HepG2 (cell line): ENCODE measurements at regions not wholly inside any gene's neighbourhood (a gene's known extent, or its start where the extent isn't known, plus 50 kb on each side); places are given as distances from the start of the nearest gene placed in this dataset.

Experiments
- ATAC-seq: fragments of 200-7000 bp; cut with Tn5 transposase; 3 replicates; pipeline ENCODE4 v1.9.1; 2020; ENCODE audit warnings: mild to moderate bottlenecking, moderate library complexity
- BruUV-seq: library from RNA; stranded (reverse); fragments of 400-500 nt; replicated peaks from 2 replicates; lab custom pipeline; 2021; lab: Mats Ljungman, UMichigan
- CTCF ChIA-PET: fragments of 300-600 bp; formaldehyde crosslinking; extraction: SDS; loops from one replicate; lab custom pipeline; 2021; ENCODE audit warnings: low total read pairs, inconsistent platforms, low intra/inter-chr PET ratio; lab: Yijun Ruan, JAX
- POLR2A ChIA-PET: fragments of 350-600 bp; sonication (Branson Sonifier 250); formaldehyde crosslinking; loops from one replicate; lab custom pipeline; 2020; ENCODE audit warnings: antibody characterized with exemption, inconsistent platforms; lab: Yijun Ruan, JAX
- DNase-seq: peaks from one replicate; pipeline ENCODE4 v3.0.0-alpha.2; 2015; ENCODE audit warnings: low spot score
- FAIRE-seq: peaks from 3 replicates; lab custom pipeline; 2011; peaks lifted over from hg19 to GRCh38; lab: Jason Lieb, UNC
- H2AFZ ChIP-seq: one replicate; pipeline ENCODE4 v1.6.1; 2011; ENCODE audit warnings: low read length, inconsistent platforms
- H3K27ac ChIP-seq: fragments of 300-600 bp; 3 replicates; pipeline ENCODE4 v1.8.0; 2011; ENCODE audit warnings: mixed run types, mild to moderate bottlenecking, mixed read lengths, low read length, inconsistent platforms; ENCODE audit not compliant: insufficient read depth; ENCODE audit errors: extremely low read length
- H3K27me3 ChIP-seq, 2 experiments: fragments of 200-600 bp in 1 of 2; 2 replicates in 1 of 2; 3 replicates in 1 of 2; pipeline versions ENCODE4 v1.6.0 to v1.8.0; 2011; ENCODE audit warnings: low read length in 2 of 2, mild to moderate bottlenecking in 2 of 2, moderate library complexity in 2 of 2, inconsistent platforms in 1 of 2; ENCODE audit not compliant: insufficient read depth in 2 of 2, control insufficient read depth in 1 of 2
- H3K36me3 ChIP-seq, 2 experiments: fragments of 200-600 bp in 1 of 2; replicated peaks in 1 of 2; 2 replicates in 1 of 2; 3 replicates in 1 of 2; pipeline versions ENCODE4 v1.5.1 to v1.8.0; 2011; ENCODE audit warnings: low read length in 2 of 2, inconsistent platforms in 1 of 2; ENCODE audit not compliant: insufficient read depth in 2 of 2, control insufficient read depth in 1 of 2
- H3K4me1 ChIP-seq: 2 replicates; pipeline ENCODE4 v1.5.1; 2012; ENCODE audit warnings: low read length, inconsistent platforms; ENCODE audit not compliant: insufficient read depth
- H3K4me2 ChIP-seq: 2 replicates; pipeline ENCODE4 v1.6.0; 2011; ENCODE audit warnings: low read depth, low read length, inconsistent platforms
- H3K4me3 ChIP-seq, 3 experiments: fragments of 200-600 bp in 1 of 3; sonication (generic), shearing (Covaris generic) in 1 of 3; replicated peaks in 1 of 3; 2 replicates each; pipeline ENCODE4 v1.5.1; 2011 to 2016; ENCODE audit warnings: low read length in 3 of 3, inconsistent platforms in 2 of 3, low read depth in 2 of 3, mild to moderate bottlenecking in 2 of 3, control low read depth in 1 of 3, mixed read lengths in 1 of 3; ENCODE audit not compliant: insufficient read depth in 1 of 3
- H3K79me2 ChIP-seq: one replicate; pipeline ENCODE4 v1.6.1; 2011; ENCODE audit warnings: low read length, inconsistent platforms; ENCODE audit not compliant: insufficient read depth
- H3K9ac ChIP-seq: 2 replicates; pipeline ENCODE4 v1.6.0; 2011; ENCODE audit warnings: mild to moderate bottlenecking, low read depth, low read length, inconsistent platforms; ENCODE audit not compliant: insufficient read depth
- H3K9me3 ChIP-seq: 2 replicates; pipeline ENCODE4 v1.5.1; 2012; ENCODE audit warnings: mild to moderate bottlenecking, low read length
- H4K20me1 ChIP-seq: 2 replicates; pipeline ENCODE4 v1.6.0; 2011; ENCODE audit warnings: inconsistent platforms, mild to moderate bottlenecking, low read length, moderate library complexity; ENCODE audit not compliant: insufficient read depth
- CCDC6 ChIP-seq: sonication (generic); formaldehyde crosslinking; IDR thresholded peaks from 2 replicates; pipeline ENCODE4 v1.8.1; 2022; ENCODE audit warnings: mild to moderate bottlenecking, missing genetic modification reagents, moderate library complexity
- HOXA5 ChIP-seq: sonication (generic); formaldehyde crosslinking; IDR thresholded peaks from 2 replicates; pipeline ENCODE4 v1.4.0; 2020; ENCODE audit warnings: missing genetic modification reagents
- KAT7 ChIP-seq: IDR thresholded peaks from 2 replicates; pipeline ENCODE4 v1.6.1; 2018; ENCODE audit warnings: borderline replicate concordance, missing compliant biosample characterization
- NAIF1 ChIP-seq: sonication (generic); formaldehyde crosslinking; IDR thresholded peaks from 2 replicates; pipeline ENCODE4 v1.5.0; 2020; ENCODE audit warnings: mild to moderate bottlenecking, missing genetic modification reagents, borderline replicate concordance
- RBM39 ChIP-seq: fragments of 200-400 bp; formaldehyde crosslinking; IDR thresholded peaks from one replicate; pipeline ENCODE4 v1.6.1; 2018; ENCODE audit warnings: antibody characterized with exemption, mild to moderate bottlenecking, low read depth, low read length; ENCODE audit not compliant: poor library complexity, severe bottlenecking
- SETDB1 ChIP-seq: sonication (generic); formaldehyde crosslinking; IDR thresholded peaks from 2 replicates; pipeline ENCODE4 v1.5.1; 2020; ENCODE audit warnings: missing genetic modification reagents, mild to moderate bottlenecking, borderline replicate concordance
- THYN1 ChIP-seq: sonication (generic); formaldehyde crosslinking; IDR thresholded peaks from 2 replicates; pipeline ENCODE4 v1.8.1; 2023; ENCODE audit warnings: low read depth, mild to moderate bottlenecking, moderate library complexity, missing genetic modification reagents, borderline replicate concordance
- YY1 ChIP-seq: IDR thresholded peaks from 2 replicates; pipeline ENCODE4 v1.6.1; 2011; ENCODE audit warnings: low read length, low read depth, moderate library complexity, mild to moderate bottlenecking; ENCODE audit not compliant: insufficient read depth, insufficient replicate concordance
- ZBTB7B ChIP-seq: sonication (generic); formaldehyde crosslinking; IDR thresholded peaks from 2 replicates; pipeline ENCODE4 v1.4.0; 2020; ENCODE audit warnings: missing genetic modification reagents
- ZMYM4 ChIP-seq: sonication (generic); formaldehyde crosslinking; IDR thresholded peaks from 2 replicates; pipeline ENCODE4 v1.8.1; 2023; ENCODE audit warnings: mild to moderate bottlenecking, missing genetic modification reagents
- ZNF274 ChIP-seq: sonication (generic); formaldehyde crosslinking; IDR thresholded peaks from 2 replicates; pipeline ENCODE4 v1.5.1; 2020; ENCODE audit warnings: mild to moderate bottlenecking, missing genetic modification reagents
- ZNF30 ChIP-seq: sonication (generic); formaldehyde crosslinking; IDR thresholded peaks from 2 replicates; pipeline ENCODE4 v1.5.0; 2020; ENCODE audit warnings: mild to moderate bottlenecking, missing genetic modification reagents
- ZNF709 ChIP-seq: sonication (generic); formaldehyde crosslinking; IDR thresholded peaks from 2 replicates; pipeline ENCODE4 v1.5.0; 2020; ENCODE audit warnings: mild to moderate bottlenecking, missing genetic modification reagents
- ZSCAN5A ChIP-seq: sonication (generic); formaldehyde crosslinking; IDR thresholded peaks from 2 replicates; pipeline ENCODE4 v1.8.0; 2022; ENCODE audit warnings: mild to moderate bottlenecking, missing genetic modification reagents, borderline replicate concordance
- in situ Hi-C: cut with HindIII; loops from 2 replicates; pipeline ENCODE4 v1.10.0; 2017; ENCODE audit warnings: low pct_unique_long_range_greater_than_20kb; ENCODE audit not compliant: extremely low pct_ligation_motif_present
- intact Hi-C: fragments of 100-400 bp; cut with micrococcal nuclease; formaldehyde crosslinking; loops from one replicate; pipeline ENCODE4 v1.10.0; 2022; ENCODE audit not compliant: unreplicated experiment
- TF ChIP-seq, protein P1 (sequence below): sonication (generic); formaldehyde crosslinking; IDR thresholded peaks from 2 replicates; pipeline ENCODE4 v1.4.0; 2020; ENCODE audit warnings: low read depth, mild to moderate bottlenecking, missing genetic modification reagents
- TF ChIP-seq, protein P2 (sequence below), 2 experiments: IDR thresholded peaks; 2 replicates each; pipeline ENCODE4 v1.6.1; 2011 to 2012; ENCODE audit warnings: low read length in 2 of 2, borderline replicate concordance in 1 of 2, low read depth in 1 of 2, mild to moderate bottlenecking in 1 of 2, moderate library complexity in 1 of 2

GRCh38 chrX:6941041-6941440 is 206.5 kb upstream of the STS start:
- ATAC-seq: no peak
- H3K9me3 ChIP-seq: no peaks in the 10 kb centered on the region
- no peak overlapping the region for H3K9ac ChIP-seq
- no peaks in the 10 kb centered on the region for H3K36me3 ChIP-seq
- H3K79me2 ChIP-seq: no peaks in the 10 kb centered on the region
- H3K4me3 ChIP-seq: no peak overlapping the region
- no peaks in the 10 kb centered on the region for H4K20me1 ChIP-seq
- H3K4me2 ChIP-seq: no peak overlapping the region
- H3K27me3 ChIP-seq: no peaks in the 10 kb centered on the region
- no peak for DNase-seq
- H3K27ac ChIP-seq: no peak overlapping the region
- FAIRE-seq: no peak
- no TSS peak for BruUV-seq
- ChIA-PET CTCF (no interaction called here), POLR2A (no interaction called here)
- intact Hi-C loops: no loop called here
- H2AFZ ChIP-seq: no peak overlapping the region
- no peaks in the 10 kb centered on the region for H3K4me1 ChIP-seq
- in situ Hi-C loops: no loop called here
- TF ChIP-seq YY1: no peak
- TF ChIP-seq ZBTB7B (CRISPR knock-in tag): no peak
- TF ChIP-seq THYN1 (CRISPR knock-in tag): no peak
- TF ChIP-seq RBM39: no peak
- no peak for TF ChIP-seq ZSCAN5A (CRISPR knock-in tag)
- TF ChIP-seq NAIF1 (CRISPR knock-in tag): no peak
- no peak for TF ChIP-seq ZNF30
- TF ChIP-seq ZNF274 (CRISPR knock-in tag): no peak
- TF ChIP-seq HOXA5 (CRISPR knock-in tag): no peak
- no peak for TF ChIP-seq ZMYM4 (CRISPR knock-in tag)
- TF ChIP-seq ZNF709 (CRISPR knock-in tag): no peak
- no peak for TF ChIP-seq SETDB1 (CRISPR knock-in tag)
- no peak for TF ChIP-seq KAT7 (CRISPR knock-in tag)
- TF ChIP-seq, protein P1, sequence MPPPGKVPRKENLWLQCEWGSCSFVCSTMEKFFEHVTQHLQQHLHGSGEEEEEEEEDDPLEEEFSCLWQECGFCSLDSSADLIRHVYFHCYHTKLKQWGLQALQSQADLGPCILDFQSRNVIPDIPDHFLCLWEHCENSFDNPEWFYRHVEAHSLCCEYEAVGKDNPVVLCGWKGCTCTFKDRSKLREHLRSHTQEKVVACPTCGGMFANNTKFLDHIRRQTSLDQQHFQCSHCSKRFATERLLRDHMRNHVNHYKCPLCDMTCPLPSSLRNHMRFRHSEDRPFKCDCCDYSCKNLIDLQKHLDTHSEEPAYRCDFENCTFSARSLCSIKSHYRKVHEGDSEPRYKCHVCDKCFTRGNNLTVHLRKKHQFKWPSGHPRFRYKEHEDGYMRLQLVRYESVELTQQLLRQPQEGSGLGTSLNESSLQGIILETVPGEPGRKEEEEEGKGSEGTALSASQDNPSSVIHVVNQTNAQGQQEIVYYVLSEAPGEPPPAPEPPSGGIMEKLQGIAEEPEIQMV (CRISPR knock-in tag): no peak
- TF ChIP-seq CCDC6 (CRISPR knock-in tag): no peak
- TF ChIP-seq, protein P2, sequence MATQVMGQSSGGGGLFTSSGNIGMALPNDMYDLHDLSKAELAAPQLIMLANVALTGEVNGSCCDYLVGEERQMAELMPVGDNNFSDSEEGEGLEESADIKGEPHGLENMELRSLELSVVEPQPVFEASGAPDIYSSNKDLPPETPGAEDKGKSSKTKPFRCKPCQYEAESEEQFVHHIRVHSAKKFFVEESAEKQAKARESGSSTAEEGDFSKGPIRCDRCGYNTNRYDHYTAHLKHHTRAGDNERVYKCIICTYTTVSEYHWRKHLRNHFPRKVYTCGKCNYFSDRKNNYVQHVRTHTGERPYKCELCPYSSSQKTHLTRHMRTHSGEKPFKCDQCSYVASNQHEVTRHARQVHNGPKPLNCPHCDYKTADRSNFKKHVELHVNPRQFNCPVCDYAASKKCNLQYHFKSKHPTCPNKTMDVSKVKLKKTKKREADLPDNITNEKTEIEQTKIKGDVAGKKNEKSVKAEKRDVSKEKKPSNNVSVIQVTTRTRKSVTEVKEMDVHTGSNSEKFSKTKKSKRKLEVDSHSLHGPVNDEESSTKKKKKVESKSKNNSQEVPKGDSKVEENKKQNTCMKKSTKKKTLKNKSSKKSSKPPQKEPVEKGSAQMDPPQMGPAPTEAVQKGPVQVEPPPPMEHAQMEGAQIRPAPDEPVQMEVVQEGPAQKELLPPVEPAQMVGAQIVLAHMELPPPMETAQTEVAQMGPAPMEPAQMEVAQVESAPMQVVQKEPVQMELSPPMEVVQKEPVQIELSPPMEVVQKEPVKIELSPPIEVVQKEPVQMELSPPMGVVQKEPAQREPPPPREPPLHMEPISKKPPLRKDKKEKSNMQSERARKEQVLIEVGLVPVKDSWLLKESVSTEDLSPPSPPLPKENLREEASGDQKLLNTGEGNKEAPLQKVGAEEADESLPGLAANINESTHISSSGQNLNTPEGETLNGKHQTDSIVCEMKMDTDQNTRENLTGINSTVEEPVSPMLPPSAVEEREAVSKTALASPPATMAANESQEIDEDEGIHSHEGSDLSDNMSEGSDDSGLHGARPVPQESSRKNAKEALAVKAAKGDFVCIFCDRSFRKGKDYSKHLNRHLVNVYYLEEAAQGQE (IDR thresholded peaks at IDR 0.05; ENCODE audit: borderline replicate concordance in 1 of 2, low read depth in 1 of 2, low read length in 2 of 2): no peak
